IPS-18c (cell line): ENCODE measurements at regions not wholly inside any gene's neighbourhood (a gene's known extent, or its start where the extent isn't known, plus 50 kb on each side); places are given as distances from the start of the nearest gene placed in this dataset.

ENCODE experiments used
- H3K4me3 ChIP-seq: 2 replicates; pipeline ENCODE4 v1.7.0; 2013; ENCODE audit warnings: low read depth, mild to moderate bottlenecking, low read length, moderate library complexity; ENCODE audit not compliant: insufficient read depth
- H3K9me3 ChIP-seq: one replicate; pipeline ENCODE4 v1.6.1; 2013; ENCODE audit warnings: mild to moderate bottlenecking, low read length, moderate library complexity; ENCODE audit not compliant: control insufficient read depth, insufficient read depth

- no peak overlapping the region for H3K4me3 ChIP-seq
- no peaks in the 10 kb centered on the region for H3K9me3 ChIP-seq
Observed at GRCh38 chr2:162925595-162925994, 87.0 kb upstream of the KCNH7 start.

GRCh38 chr2:162919111-162919510 is 80.5 kb upstream of the KCNH7 start:
- no peak overlapping the region for H3K4me3 ChIP-seq
- H3K9me3 ChIP-seq, result no peaks in the 10 kb centered on the region

- Histone ChIP-seq H3K4me3 (no peak overlapping the region), H3K9me3 (no peaks in the 10 kb centered on the region)
Observed at GRCh38 chr2:162917626-162918025, 79.1 kb upstream of the KCNH7 start.

GRCh38 chr2:162916286-162916801 is 77.8 kb upstream of the KCNH7 start:
- Histone ChIP-seq H3K9me3 (no peaks in the 10 kb centered on the region), H3K4me3 (no peak overlapping the region)

GRCh38 chr2:162915858-162916257 is 77.3 kb upstream of the KCNH7 start:
- Histone ChIP-seq H3K4me3 (no peak overlapping the region), H3K9me3 (no peaks in the 10 kb centered on the region)

GRCh38 chr2:162914161-162914560 is 75.6 kb upstream of the KCNH7 start:
- no peaks in the 10 kb centered on the region for H3K9me3 ChIP-seq
- no peak overlapping the region for H3K4me3 ChIP-seq

- Histone ChIP-seq H3K9me3 (no peaks in the 10 kb centered on the region), H3K4me3 (no peak overlapping the region)
Observed at GRCh38 chr2:162912787-162913186, 74.2 kb upstream of the KCNH7 start.

- Histone ChIP-seq H3K4me3 (no peak overlapping the region), H3K9me3 (no peaks in the 10 kb centered on the region)
Observed at GRCh38 chr2:162908567-162908966, 70.0 kb upstream of the KCNH7 start.

GRCh38 chr2:162890690-162891311 is 52.2 kb upstream of the KCNH7 start:
- Histone ChIP-seq H3K9me3 (no peaks in the 10 kb centered on the region), H3K4me3 (no peak overlapping the region)

- Histone ChIP-seq H3K4me3 (no peak overlapping the region), H3K9me3 (no peaks in the 10 kb centered on the region)
Observed at GRCh38 chr2:162888652-162889051, 50.1 kb upstream of the KCNH7 start.
